ENCODE measurements at regions not wholly inside any gene's neighbourhood (a gene's known extent, or its start where the extent isn't known, plus 50 kb on each side); places are given as distances from the start of the nearest gene placed in this dataset.

DNA sequence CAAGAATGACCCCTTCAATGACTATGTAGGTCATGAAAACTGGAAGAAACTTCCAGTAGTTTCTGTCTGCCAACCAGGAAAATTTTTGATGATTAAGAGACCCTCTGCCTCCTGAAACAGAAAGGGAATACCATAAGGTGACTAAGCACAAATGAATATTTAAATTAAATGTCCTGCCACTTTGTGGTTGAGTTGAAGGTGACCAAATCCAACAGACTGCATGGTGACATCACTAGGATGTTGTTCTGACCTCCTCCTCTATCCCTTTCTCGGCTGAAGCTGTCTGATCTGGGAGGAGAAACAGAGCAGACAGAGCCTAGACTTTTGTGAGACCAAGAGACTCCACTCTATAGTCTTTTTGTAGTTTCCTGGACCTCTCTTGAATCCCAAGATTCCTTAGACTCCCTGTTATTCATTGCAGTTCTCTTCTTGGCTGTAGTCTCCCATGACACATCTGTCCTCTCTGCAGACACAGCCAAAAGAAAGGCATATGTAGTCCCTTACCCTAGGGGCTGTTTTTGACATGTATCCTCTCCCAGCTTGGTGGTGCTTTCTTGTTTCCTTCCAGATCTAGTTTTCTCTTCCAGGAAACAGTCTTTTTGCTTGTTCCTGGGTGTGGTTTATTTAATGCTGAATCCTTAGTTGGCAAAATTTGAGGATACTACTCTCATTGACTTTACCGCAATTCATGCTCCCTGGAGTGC, 55.2 kb upstream of the UBE3A start:
- no peaks in the 10 kb centered on the region; the same call in 1 of the 2 replicates for H3K27me3 ChIP-seq (ENCODE audit: low read depth, low read length)
- no peaks in the 10 kb centered on the region for H3K4me1 ChIP-seq (ENCODE audit: low read length)
- H3K36me3 ChIP-seq (replicated peaks; ENCODE audit: low read depth, low read length) = no peaks in the 10 kb centered on the region
- H3K79me2 ChIP-seq (ENCODE audit: low read length) = no peaks in the 10 kb centered on the region
- H2AFZ ChIP-seq (ENCODE audit: low read depth, low read length) = no peak overlapping the region
- no peak overlapping the region for H3K27ac ChIP-seq (ENCODE audit: low read length)
- no peaks in the 10 kb centered on the region for H3K9me3 ChIP-seq (ENCODE audit: insufficient read depth, low read length)
- H3K4me2 ChIP-seq (ENCODE audit: low read length) = no peak overlapping the region
- H3K9ac ChIP-seq (ENCODE audit: low read length) = no peak overlapping the region
- H4K20me1 ChIP-seq (ENCODE audit: insufficient read depth, low read length) = no peaks in the 10 kb centered on the region
- TF ChIP-seq, protein P1, sequence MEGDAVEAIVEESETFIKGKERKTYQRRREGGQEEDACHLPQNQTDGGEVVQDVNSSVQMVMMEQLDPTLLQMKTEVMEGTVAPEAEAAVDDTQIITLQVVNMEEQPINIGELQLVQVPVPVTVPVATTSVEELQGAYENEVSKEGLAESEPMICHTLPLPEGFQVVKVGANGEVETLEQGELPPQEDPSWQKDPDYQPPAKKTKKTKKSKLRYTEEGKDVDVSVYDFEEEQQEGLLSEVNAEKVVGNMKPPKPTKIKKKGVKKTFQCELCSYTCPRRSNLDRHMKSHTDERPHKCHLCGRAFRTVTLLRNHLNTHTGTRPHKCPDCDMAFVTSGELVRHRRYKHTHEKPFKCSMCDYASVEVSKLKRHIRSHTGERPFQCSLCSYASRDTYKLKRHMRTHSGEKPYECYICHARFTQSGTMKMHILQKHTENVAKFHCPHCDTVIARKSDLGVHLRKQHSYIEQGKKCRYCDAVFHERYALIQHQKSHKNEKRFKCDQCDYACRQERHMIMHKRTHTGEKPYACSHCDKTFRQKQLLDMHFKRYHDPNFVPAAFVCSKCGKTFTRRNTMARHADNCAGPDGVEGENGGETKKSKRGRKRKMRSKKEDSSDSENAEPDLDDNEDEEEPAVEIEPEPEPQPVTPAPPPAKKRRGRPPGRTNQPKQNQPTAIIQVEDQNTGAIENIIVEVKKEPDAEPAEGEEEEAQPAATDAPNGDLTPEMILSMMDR (IDR thresholded peaks at IDR 0.05; ENCODE audit: low read depth, low read length) = no peak
- TF ChIP-seq EZH2phosphoT487 (IDR thresholded peaks at IDR 0.05; ENCODE audit: low read depth) = no peak
- no peak overlapping the region for H3K4me3 ChIP-seq (ENCODE audit: low read length)

DNA sequence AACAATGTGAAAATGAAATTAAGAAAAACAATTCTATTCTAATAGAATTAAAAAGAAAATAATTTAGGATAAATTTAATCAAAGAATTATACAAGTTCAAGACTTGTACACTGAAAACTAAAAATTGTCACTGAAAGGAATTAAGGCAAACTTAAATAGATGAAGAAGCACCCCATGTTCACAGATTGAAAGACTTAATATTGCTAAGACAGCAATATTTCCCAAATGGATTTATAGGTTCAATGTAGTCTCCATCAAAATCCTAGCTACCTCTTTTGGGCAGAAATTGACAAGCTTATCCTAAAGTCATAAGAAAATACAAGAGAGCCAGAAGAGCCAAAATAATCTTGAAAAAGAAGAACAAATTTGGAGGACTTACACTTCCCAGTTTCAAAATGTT, 53.5 kb upstream of the UBE3A start:
- no peaks in the 10 kb centered on the region for H3K27me3 ChIP-seq (ENCODE audit: low read depth, low read length)
- no peaks in the 10 kb centered on the region for H4K20me1 ChIP-seq (ENCODE audit: insufficient read depth, low read length)
- no peak overlapping the region for H3K27ac ChIP-seq (ENCODE audit: low read length)
- no peak overlapping the region for H3K9ac ChIP-seq (ENCODE audit: low read length)
- no peak overlapping the region for H2AFZ ChIP-seq (ENCODE audit: low read depth, low read length)
- H3K4me2 ChIP-seq (ENCODE audit: low read length) = no peak overlapping the region
- H3K79me2 ChIP-seq (ENCODE audit: low read length) = no peaks in the 10 kb centered on the region
- no peaks in the 10 kb centered on the region for H3K36me3 ChIP-seq (replicated peaks; ENCODE audit: low read depth, low read length)
- TF ChIP-seq EZH2phosphoT487 (IDR thresholded peaks at IDR 0.05; ENCODE audit: low read depth) = no peak
- TF ChIP-seq, protein P1 (IDR thresholded peaks at IDR 0.05; ENCODE audit: low read depth, low read length) = no peak
- H3K4me1 ChIP-seq (ENCODE audit: low read length) = no peaks in the 10 kb centered on the region
- no peak overlapping the region for H3K4me3 ChIP-seq (ENCODE audit: low read length)
- H3K9me3 ChIP-seq (ENCODE audit: insufficient read depth, low read length) = no peaks in the 10 kb centered on the region

Measured in OCI-LY3 (cell line).